Upper lobe of right lung (tissue), 1 donor: ENCODE measurements at regions not wholly inside any gene's neighbourhood (a gene's known extent, or its start where the extent isn't known, plus 50 kb on each side); places are given as distances from the start of the nearest gene placed in this dataset.

Experiments
- ATAC-seq: fragments of 200-7000 bp; cut with Tn5 transposase; one replicate; pipeline ENCODE4 v1.9.1; 2020; ENCODE audit warnings: mild to moderate bottlenecking, moderate library complexity
- DNase-seq: peaks from one replicate; pipeline ENCODE4 v3.0.0-alpha.2; 2020
- H3K27ac ChIP-seq: fragments of 200-600 bp; one replicate; pipeline ENCODE4 v1.8.0; 2022
- H3K27me3 ChIP-seq: fragments of 200-600 bp; one replicate; pipeline ENCODE4 v1.8.0; 2022; ENCODE audit warnings: mild to moderate bottlenecking
- H3K36me3 ChIP-seq: fragments of 200-600 bp; one replicate; pipeline ENCODE4 v1.8.0; 2022
- H3K4me1 ChIP-seq: fragments of 200-600 bp; one replicate; pipeline ENCODE4 v1.8.0; 2022
- H3K4me3 ChIP-seq: fragments of 200-600 bp; one replicate; pipeline ENCODE4 v1.8.0; 2022; ENCODE audit warnings: mild to moderate bottlenecking
- H3K9me3 ChIP-seq: fragments of 200-600 bp; one replicate; pipeline ENCODE4 v1.8.0; 2022
- intact Hi-C: fragments of 100-400 bp; cut with DNase I; formaldehyde crosslinking; loops from one replicate; pipeline ENCODE4 v1.11.0; 2022
- TF ChIP-seq, protein P1 (sequence below): fragments of 200-600 bp; IDR thresholded peaks from one replicate; pipeline ENCODE4 v1.8.0; 2022; ENCODE audit warnings: antibody characterized with exemption
- donor health status: DM: no; HTN: yes; CAD: no; lungs with severe emphysema.

- no peak for DNase-seq
- TF ChIP-seq, protein P1, sequence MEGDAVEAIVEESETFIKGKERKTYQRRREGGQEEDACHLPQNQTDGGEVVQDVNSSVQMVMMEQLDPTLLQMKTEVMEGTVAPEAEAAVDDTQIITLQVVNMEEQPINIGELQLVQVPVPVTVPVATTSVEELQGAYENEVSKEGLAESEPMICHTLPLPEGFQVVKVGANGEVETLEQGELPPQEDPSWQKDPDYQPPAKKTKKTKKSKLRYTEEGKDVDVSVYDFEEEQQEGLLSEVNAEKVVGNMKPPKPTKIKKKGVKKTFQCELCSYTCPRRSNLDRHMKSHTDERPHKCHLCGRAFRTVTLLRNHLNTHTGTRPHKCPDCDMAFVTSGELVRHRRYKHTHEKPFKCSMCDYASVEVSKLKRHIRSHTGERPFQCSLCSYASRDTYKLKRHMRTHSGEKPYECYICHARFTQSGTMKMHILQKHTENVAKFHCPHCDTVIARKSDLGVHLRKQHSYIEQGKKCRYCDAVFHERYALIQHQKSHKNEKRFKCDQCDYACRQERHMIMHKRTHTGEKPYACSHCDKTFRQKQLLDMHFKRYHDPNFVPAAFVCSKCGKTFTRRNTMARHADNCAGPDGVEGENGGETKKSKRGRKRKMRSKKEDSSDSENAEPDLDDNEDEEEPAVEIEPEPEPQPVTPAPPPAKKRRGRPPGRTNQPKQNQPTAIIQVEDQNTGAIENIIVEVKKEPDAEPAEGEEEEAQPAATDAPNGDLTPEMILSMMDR, result no peak
- H3K4me1 ChIP-seq, result no peaks in the 10 kb centered on the region
- intact Hi-C loops, result no loop called here
- no peak overlapping the region for H3K4me3 ChIP-seq
- no peaks in the 10 kb centered on the region for H3K36me3 ChIP-seq
- H3K27ac ChIP-seq, result no peak overlapping the region
- no peak for ATAC-seq
- H3K9me3 ChIP-seq, result no peaks in the 10 kb centered on the region
- no peaks in the 10 kb centered on the region for H3K27me3 ChIP-seq
Measured at GRCh38 chr12:13588574-13588973, 392.0 kb downstream of the EMP1 start.

GRCh38 chr12:13587721-13588390 is 391.3 kb downstream of the EMP1 start:
- H3K36me3 ChIP-seq, result no peaks in the 10 kb centered on the region
- intact Hi-C loops, result no loop called here
- H3K4me3 ChIP-seq, result no peak overlapping the region
- H3K9me3 ChIP-seq, result no peaks in the 10 kb centered on the region
- ATAC-seq (no peak), DNase-seq (no peak)
- H3K27me3 ChIP-seq, result no peaks in the 10 kb centered on the region
- H3K27ac ChIP-seq, result no peak overlapping the region
- TF ChIP-seq, protein P1, result no peak
- no peaks in the 10 kb centered on the region for H3K4me1 ChIP-seq

GRCh38 chr12:13586361-13586760 is 389.8 kb downstream of the EMP1 start:
- Histone ChIP-seq H3K4me1 (no peaks in the 10 kb centered on the region), H3K9me3 (no peaks in the 10 kb centered on the region), H3K36me3 (no peaks in the 10 kb centered on the region), H3K27me3 (no peaks in the 10 kb centered on the region), H3K27ac (no peak overlapping the region), H3K4me3 (no peak overlapping the region)
- intact Hi-C loops, result no loop called here
- TF ChIP-seq, protein P1, result no peak
- no peak for ATAC-seq
- DNase-seq, result no peak

GRCh38 chr12:13584541-13584940 is 388.0 kb downstream of the EMP1 start:
- intact Hi-C loops, result no loop called here
- TF ChIP-seq, protein P1, result no peak
- Histone ChIP-seq H3K4me1 (no peaks in the 10 kb centered on the region), H3K36me3 (no peaks in the 10 kb centered on the region), H3K27me3 (no peaks in the 10 kb centered on the region), H3K27ac (no peak overlapping the region), H3K4me3 (no peak overlapping the region), H3K9me3 (no peaks in the 10 kb centered on the region)
- no peak for DNase-seq
- no peak for ATAC-seq

DNA sequence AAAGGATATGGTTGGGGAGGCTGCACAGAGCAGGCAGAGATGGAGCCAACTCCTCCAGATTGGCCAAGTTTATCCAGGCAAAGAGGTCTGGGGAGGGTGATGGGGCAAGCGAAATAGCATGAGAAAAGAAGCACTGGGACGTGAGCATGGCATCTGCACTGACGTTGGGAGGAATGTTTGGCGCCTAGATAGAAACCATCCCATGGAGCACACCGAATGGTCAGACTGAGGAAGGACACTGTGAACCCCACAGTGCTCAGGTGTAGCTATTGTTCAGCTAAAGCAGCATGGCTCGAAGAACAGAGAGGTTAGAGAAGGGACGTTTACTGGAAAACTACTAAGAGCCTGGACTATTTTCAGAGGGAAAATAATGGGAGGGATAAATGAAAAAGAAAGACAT is 387.1 kb downstream of the EMP1 start:
- DNase-seq (no peak), ATAC-seq (no peak)
- Histone ChIP-seq H3K9me3 (no peaks in the 10 kb centered on the region), H3K27ac (no peak overlapping the region), H3K27me3 (no peaks in the 10 kb centered on the region), H3K36me3 (no peaks in the 10 kb centered on the region), H3K4me1 (no peaks in the 10 kb centered on the region), H3K4me3 (no peak overlapping the region)
- intact Hi-C loops, result no loop called here
- TF ChIP-seq, protein P1, result no peak

DNA sequence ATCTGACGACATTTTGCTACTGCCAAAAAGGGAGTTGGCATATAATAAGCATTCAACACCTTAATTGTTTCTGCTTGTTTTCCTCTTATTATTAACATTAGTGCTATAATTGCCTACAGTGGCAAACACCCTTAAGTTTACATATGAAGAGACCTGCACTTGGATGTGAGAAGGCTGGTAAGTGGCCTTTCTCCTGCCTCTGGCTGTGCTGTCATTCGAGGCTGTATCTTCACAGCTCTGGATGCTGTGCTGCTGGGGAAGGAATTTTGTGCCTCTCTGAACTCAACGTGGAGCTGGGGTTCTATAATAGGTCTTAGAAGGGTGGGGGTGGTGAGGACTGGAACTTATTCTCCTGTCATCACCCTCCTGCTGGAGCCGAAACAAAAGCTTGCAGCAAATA is 385.9 kb downstream of the EMP1 start:
- Histone ChIP-seq H3K9me3 (no peaks in the 10 kb centered on the region), H3K4me3 (no peak overlapping the region), H3K27me3 (no peaks in the 10 kb centered on the region), H3K4me1 (no peaks in the 10 kb centered on the region), H3K27ac (no peak overlapping the region), H3K36me3 (no peaks in the 10 kb centered on the region)
- ATAC-seq, result no peak
- intact Hi-C loops, result no loop called here
- no peak for DNase-seq
- TF ChIP-seq, protein P1, result no peak
